ENCODE measurements at regions not wholly inside any gene's neighbourhood (a gene's known extent, or its start where the extent isn't known, plus 50 kb on each side); places are given as distances from the start of the nearest gene placed in this dataset.
A peak's percentile ranks its signal among the peaks of the same experiment; 100 is the strongest.

DNA sequence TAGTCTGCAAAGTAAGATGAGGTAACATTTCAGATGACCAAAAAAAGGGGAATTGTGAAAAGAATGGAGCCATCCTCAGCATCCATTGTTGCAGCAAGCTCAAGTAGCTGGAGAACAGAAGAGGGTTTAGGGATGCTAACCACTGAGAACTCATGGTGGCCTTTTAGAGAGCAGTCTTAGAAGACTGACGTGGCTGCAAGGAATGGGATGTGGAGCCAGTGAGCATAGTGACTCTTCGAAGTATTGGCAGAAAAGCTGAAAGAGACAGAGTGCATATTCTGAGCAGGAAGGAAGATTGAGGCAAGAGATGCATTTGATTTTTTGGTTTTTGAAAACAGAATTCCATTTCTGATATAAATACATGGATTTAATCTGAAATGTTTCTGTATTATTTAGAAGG lies 151.2 kb downstream of the UBE2E3 start:
- no peak for DNase-seq (ENCODE audit: low read depth)
- TF ChIP-seq, protein P1, sequence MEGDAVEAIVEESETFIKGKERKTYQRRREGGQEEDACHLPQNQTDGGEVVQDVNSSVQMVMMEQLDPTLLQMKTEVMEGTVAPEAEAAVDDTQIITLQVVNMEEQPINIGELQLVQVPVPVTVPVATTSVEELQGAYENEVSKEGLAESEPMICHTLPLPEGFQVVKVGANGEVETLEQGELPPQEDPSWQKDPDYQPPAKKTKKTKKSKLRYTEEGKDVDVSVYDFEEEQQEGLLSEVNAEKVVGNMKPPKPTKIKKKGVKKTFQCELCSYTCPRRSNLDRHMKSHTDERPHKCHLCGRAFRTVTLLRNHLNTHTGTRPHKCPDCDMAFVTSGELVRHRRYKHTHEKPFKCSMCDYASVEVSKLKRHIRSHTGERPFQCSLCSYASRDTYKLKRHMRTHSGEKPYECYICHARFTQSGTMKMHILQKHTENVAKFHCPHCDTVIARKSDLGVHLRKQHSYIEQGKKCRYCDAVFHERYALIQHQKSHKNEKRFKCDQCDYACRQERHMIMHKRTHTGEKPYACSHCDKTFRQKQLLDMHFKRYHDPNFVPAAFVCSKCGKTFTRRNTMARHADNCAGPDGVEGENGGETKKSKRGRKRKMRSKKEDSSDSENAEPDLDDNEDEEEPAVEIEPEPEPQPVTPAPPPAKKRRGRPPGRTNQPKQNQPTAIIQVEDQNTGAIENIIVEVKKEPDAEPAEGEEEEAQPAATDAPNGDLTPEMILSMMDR (IDR thresholded peaks at IDR 0.05; ENCODE audit: insufficient read depth, low read depth, low read length) = no peak
- no peak overlapping the region for H3K4me3 ChIP-seq (ENCODE audit: low read depth, low read length)

DNA sequence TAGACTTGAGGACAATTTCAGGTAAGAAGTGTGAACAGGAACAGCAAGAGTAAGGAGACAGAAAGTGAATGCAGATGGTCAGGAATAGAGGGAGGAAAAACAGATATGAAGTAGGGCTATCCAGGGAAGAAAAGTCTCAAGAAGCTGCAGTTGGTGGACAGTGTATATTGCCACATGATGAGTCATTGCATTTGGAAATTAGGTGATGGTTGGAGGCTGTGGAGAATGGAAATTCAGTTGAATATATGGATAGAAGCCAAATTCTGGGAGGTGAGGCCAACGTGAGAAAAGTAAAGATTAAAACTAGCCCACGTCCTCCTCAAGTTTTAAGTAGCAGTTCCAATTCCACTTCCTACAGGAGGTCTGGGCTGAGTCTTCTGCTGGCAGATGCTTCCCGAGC lies 158.4 kb downstream of the UBE2E3 start:
- H3K4me3 ChIP-seq (ENCODE audit: low read depth, low read length) = no peak overlapping the region
- TF ChIP-seq, protein P1 (IDR thresholded peaks at IDR 0.05; ENCODE audit: insufficient read depth, low read depth, low read length) = no peak
- peak; percentile 30 for DNase-seq (ENCODE audit: low read depth)

DNA sequence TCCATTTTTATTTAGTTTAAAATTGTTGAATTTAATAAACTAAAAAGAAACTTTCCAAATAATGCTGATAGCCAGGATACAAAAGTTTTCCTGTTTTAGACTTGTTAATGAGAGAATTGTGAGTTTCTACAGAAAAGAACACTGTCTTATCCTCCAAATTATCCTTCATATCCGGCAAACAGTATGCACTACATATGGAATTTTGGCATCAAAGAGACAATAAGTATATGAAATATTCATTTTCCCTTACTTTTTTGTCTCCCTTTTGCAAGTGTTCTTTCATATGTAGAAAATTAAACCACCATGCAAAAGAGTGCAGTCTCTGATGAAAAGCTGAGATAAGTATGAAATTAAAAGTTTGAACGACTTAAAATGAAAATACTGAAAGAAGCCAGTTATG lies 159.4 kb downstream of the UBE2E3 start:
- TF ChIP-seq, protein P1 (IDR thresholded peaks at IDR 0.05; ENCODE audit: insufficient read depth, low read depth, low read length) = no peak
- H3K4me3 ChIP-seq (ENCODE audit: low read depth, low read length) = no peak overlapping the region
- DNase-seq (ENCODE audit: low read depth) = no peak

GRCh38 chr2:181140414-181140813 lies 160.0 kb downstream of the UBE2E3 start:
- TF ChIP-seq, protein P1 (IDR thresholded peaks at IDR 0.05; ENCODE audit: insufficient read depth, low read depth, low read length) = no peak
- peak; percentile 33 for DNase-seq (ENCODE audit: low read depth)
- H3K4me3 ChIP-seq (ENCODE audit: low read depth, low read length) = no peak overlapping the region

GRCh38 chr2:181140928-181141327 lies 160.5 kb downstream of the UBE2E3 start:
- no peak for DNase-seq (ENCODE audit: low read depth)
- TF ChIP-seq, protein P1 (IDR thresholded peaks at IDR 0.05; ENCODE audit: insufficient read depth, low read depth, low read length) = no peak
- H3K4me3 ChIP-seq (ENCODE audit: low read depth, low read length) = no peak overlapping the region

DNA sequence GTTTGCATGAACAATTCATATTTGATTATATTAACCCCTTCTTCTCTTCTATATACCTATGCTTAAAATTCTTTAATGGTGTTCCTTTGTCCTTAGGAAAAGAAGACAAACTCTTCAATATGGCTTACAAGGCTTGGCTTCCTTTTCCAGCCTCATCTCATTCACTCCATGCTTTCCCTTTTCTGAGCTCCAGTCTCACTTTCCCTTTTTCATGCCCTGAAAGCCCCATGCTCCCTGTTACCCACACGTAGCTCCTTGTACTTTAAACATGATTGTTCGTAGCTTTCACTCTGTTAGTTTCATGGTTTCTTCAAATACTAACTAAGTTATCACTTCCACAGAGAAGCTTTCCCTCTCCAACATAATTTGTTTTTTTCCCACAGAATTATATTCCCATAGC lies 161.3 kb downstream of the UBE2E3 start:
- TF ChIP-seq, protein P1 (IDR thresholded peaks at IDR 0.05; ENCODE audit: insufficient read depth, low read depth, low read length) = no peak
- no peak for DNase-seq (ENCODE audit: low read depth)
- H3K4me3 ChIP-seq (ENCODE audit: low read depth, low read length) = no peak overlapping the region

DNA sequence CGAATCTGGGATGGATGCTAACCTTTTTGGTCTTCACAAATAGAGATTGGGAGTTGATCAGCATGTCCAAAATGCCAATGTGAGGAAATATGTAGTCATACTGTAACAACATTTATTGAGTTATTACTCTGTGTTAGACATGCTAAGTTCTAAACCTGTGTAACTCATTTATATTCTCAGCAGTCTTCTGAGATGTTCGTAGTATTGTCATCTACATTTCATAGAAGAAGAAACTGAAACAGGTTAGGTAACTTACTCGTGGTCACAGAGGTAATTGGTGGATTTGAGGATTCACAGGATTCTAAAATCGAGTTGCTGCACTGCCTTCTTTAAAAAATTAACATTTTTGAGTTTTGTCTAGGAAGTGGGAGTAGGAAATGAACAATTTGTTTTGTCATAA lies 162.1 kb downstream of the UBE2E3 start:
- DNase-seq (ENCODE audit: low read depth) = no peak
- TF ChIP-seq, protein P1 (IDR thresholded peaks at IDR 0.05; ENCODE audit: insufficient read depth, low read depth, low read length) = no peak
- H3K4me3 ChIP-seq (ENCODE audit: low read depth, low read length) = no peak overlapping the region
